Heart left ventricle (tissue), 13 donors: ENCODE measurements at regions not wholly inside any gene's neighbourhood (a gene's known extent, or its start where the extent isn't known, plus 50 kb on each side); places are given as distances from the start of the nearest gene placed in this dataset.

Source experiments
- CTCF ChIP-seq, 12 donors: fragments of 200-600 bp; sonication (generic) in 4 of 12; IDR thresholded peaks; one replicate each; pipeline versions ENCODE4 v1.5.0 to v1.8.0; 2018 to 2022; ENCODE audit warnings: antibody characterized with exemption in 12 of 12, mild to moderate bottlenecking in 5 of 12
- POLR2A ChIP-seq, 2 donors: fragments of 450-650 bp; IDR thresholded peaks; one replicate each; pipeline ENCODE4 v1.6.1; 2017; ENCODE audit warnings: antibody characterized with exemption in 2 of 2, mild to moderate bottlenecking in 2 of 2, moderate library complexity in 2 of 2
- donor health status: ischemic (EF 13 %, LVEDD 7.1; RV severe dilation, severe dysfunction).
- donor health status: DM: no; HTN: yes; CAD: no.
- donor health status: DM: no; HTN: no; CAD: no.
- donor health status: ischemic (EF 25% LVEDD 6.9; RV normal size, moderate dysfunction).
- donor health status: ischemic (EF 25% LVEDD 5.7; RV mildly dilated, moderate dysfunction).
- donor health status: ischemic (EF 35%, LVEDD 5.7; RV mildly dilated, moderate dysfunction).
- donor health status: nonischemic (EF 11% LVEDD 7.7; RV severe dilation, severe dysfunction).
- donor health status: DM: yes; HTN: yes; CAD: no.
- donor health status: PGD.
- donor health status: ischemic (EF 29% LVEDD 5.4; RV normal size, mild dysfunction).
- donor health status: nonischemic (EF 23%, LVEDD 6.1; RV moderate dilation, normal function).

- TF ChIP-seq CTCF (IDR thresholded peaks at IDR 0.05), result no peak
- no peak for TF ChIP-seq POLR2A (IDR thresholded peaks at IDR 0.05)
These were observed 174.9 kb downstream of the MYCN start for GRCh38 chr2:16115291-16115690.
